ENCODE measurements at regions not wholly inside any gene's neighbourhood (a gene's known extent, or its start where the extent isn't known, plus 50 kb on each side); places are given as distances from the start of the nearest gene placed in this dataset.
"Not testable (repeated sequence)": the region's sequence is repeated elsewhere in the genome, so short reads cannot be mapped to it uniquely, and the experiment has no call there.

DNA sequence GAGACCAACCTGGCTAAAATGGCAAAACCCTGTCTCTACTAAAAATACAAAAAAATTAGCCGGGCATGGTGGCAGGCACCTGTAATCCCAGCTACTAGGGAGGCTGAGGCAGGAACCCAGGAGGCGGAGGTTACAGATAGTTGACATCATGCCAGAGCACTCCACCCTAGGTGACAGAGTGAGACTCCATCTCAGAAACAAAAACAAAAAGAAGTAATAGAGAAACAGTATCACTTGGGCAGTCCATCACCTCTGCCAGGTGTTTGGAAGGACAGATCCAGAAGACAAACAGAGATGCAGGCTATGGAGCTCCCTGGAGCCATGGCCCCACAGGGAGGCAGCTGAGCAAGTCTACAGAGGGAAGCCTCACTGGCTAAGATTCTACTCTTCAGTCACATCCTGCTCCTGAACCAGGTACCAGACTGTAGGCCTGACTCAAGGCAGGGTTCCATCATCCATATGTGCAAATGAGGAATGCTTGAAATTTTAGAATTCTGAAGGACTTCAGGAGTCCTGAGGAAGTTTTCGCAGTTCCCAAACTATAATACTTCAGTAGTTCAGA, 81.4 kb upstream of the CPEB2 start:
- H2BK5ac ChIP-seq (ENCODE audit: insufficient read length, low read length) = no peak overlapping the region
- H3K4ac ChIP-seq (ENCODE audit: low read depth, low read length) = no peak overlapping the region
- H3K9ac ChIP-seq (ENCODE audit: extremely low read depth, insufficient read length, low read length) = no peak overlapping the region
- Mint-ChIP-seq H3K9me3 (no peaks in the 10 kb centered on the region), H3K36me3 (ENCODE audit: insufficient read depth in 1 of 3, low read depth in 3 of 3) (no peaks in the 10 kb centered on the region), H3K27me3 (ENCODE audit: low read depth) (no peaks in the 10 kb centered on the region), H3K27ac (peak overlapping the region in 1 of 3 experiments; percentile 27; a peak in 1 of 7 replicates), H3K4me1 (no peaks in the 10 kb centered on the region), H3K4me3 (no peak overlapping the region)
- H4K5ac ChIP-seq (ENCODE audit: insufficient read length, low read depth, low read length) = no peak overlapping the region
- no peaks in the 10 kb centered on the region for H3K27me3 ChIP-seq (ENCODE audit: insufficient read depth, low read length)
- no peak overlapping the region for H2BK12ac ChIP-seq (ENCODE audit: insufficient read length, low read depth, low read length)
- H3K23me2 ChIP-seq (ENCODE audit: insufficient read length, low read depth, low read length, poor library complexity, severe bottlenecking) = no peaks in the 10 kb centered on the region
- no peak overlapping the region for H3K23ac ChIP-seq (ENCODE audit: insufficient read length, low read depth, low read length)
- no peaks in the 10 kb centered on the region for H3K79me2 ChIP-seq (ENCODE audit: insufficient read depth, low read length)
- H4K8ac ChIP-seq (replicated peaks; ENCODE audit: insufficient read length, low read depth, low read length) = no peak overlapping the region
- H3K18ac ChIP-seq (ENCODE audit: insufficient read length, low read depth, low read length) = no peak overlapping the region
- no peak overlapping the region for H2BK20ac ChIP-seq (ENCODE audit: low read depth, low read length, poor library complexity, severe bottlenecking)
- no peak overlapping the region for H3K56ac ChIP-seq (ENCODE audit: insufficient read length, low read depth, low read length)
- TF ChIP-seq CTCF (conservative IDR thresholded peaks at IDR 0.05) = no peak
- H4K20me1 ChIP-seq (ENCODE audit: control insufficient read depth, insufficient read depth, insufficient read length) = no peaks in the 10 kb centered on the region
- H3K4me1 ChIP-seq (ENCODE audit: insufficient read depth, low read length) = no peaks in the 10 kb centered on the region
- no peaks in the 10 kb centered on the region for H3K9me3 ChIP-seq (ENCODE audit: control insufficient read depth, low read depth, low read length)
- no peak overlapping the region for H4K91ac ChIP-seq (ENCODE audit: insufficient read length, low read depth, low read length)
- DNase-seq = no peak
- no peak overlapping the region for H2BK120ac ChIP-seq (ENCODE audit: low read depth, low read length, poor library complexity, severe bottlenecking)
- H3T11ph ChIP-seq (ENCODE audit: low read length) = no peak overlapping the region
- no peak overlapping the region for H2BK15ac ChIP-seq (ENCODE audit: low read depth, low read length)
- no peak overlapping the region for H3K27ac ChIP-seq (ENCODE audit: insufficient read length, low read depth, low read length)
- no peak overlapping the region for H2AK5ac ChIP-seq (ENCODE audit: insufficient read length, low read length)
- no peak overlapping the region for H3K4me2 ChIP-seq (ENCODE audit: insufficient read depth, insufficient read length, low read length)
- H2AFZ ChIP-seq (ENCODE audit: low read length) = no peak overlapping the region
- H3K79me1 ChIP-seq (ENCODE audit: insufficient read depth, low read depth, low read length, poor library complexity, severe bottlenecking) = no peaks in the 10 kb centered on the region
- no CpG with 5 or more reads among the region's 3 CpGs for WGBS (ENCODE audit: extremely low coverage, insufficient read length, low lambda C conversion rate)
- no peak overlapping the region for H3K14ac ChIP-seq (ENCODE audit: insufficient read depth, low read length)

DNA sequence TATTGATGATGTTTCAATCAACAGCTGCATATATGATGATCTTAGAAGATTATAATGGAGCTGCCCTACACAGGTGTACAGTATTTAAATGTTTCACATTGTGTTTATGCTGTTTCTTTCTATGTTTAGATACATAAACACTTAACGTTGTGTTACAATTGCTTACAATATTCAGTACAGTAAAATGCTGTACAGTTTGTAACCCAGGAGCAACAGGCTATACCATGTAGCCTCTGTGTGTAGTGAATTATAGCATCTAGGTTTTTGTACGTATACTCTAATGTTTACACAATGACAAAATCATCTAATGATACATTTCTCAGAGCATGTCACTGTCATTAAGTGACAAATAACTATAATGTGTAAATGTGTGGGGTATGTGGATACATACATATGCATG, 80.5 kb upstream of the CPEB2 start:
- H4K5ac ChIP-seq (ENCODE audit: insufficient read length, low read depth, low read length); H3K23me2 ChIP-seq (ENCODE audit: insufficient read length, low read depth, low read length, poor library complexity, severe bottlenecking); H3K9me3 Mint-ChIP-seq; H4K20me1 ChIP-seq (ENCODE audit: control insufficient read depth, insufficient read depth, insufficient read length); H3T11ph ChIP-seq (ENCODE audit: low read length); H2BK15ac ChIP-seq (ENCODE audit: low read depth, low read length); H3K9me3 ChIP-seq (ENCODE audit: control insufficient read depth, low read depth, low read length); H3K4ac ChIP-seq (ENCODE audit: low read depth, low read length); H3K79me1 ChIP-seq (ENCODE audit: insufficient read depth, low read depth, low read length, poor library complexity, severe bottlenecking); H3K79me2 ChIP-seq (ENCODE audit: insufficient read depth, low read length); H3K18ac ChIP-seq (ENCODE audit: insufficient read length, low read depth, low read length); H3K27me3 ChIP-seq (ENCODE audit: insufficient read depth, low read length); H3K27ac ChIP-seq (ENCODE audit: insufficient read length, low read depth, low read length); DNase-seq; H3K27ac Mint-ChIP-seq; H2BK12ac ChIP-seq (ENCODE audit: insufficient read length, low read depth, low read length); H2BK120ac ChIP-seq (ENCODE audit: low read depth, low read length, poor library complexity, severe bottlenecking); H3K23ac ChIP-seq (ENCODE audit: insufficient read length, low read depth, low read length); H3K4me2 ChIP-seq (ENCODE audit: insufficient read depth, insufficient read length, low read length); H2BK5ac ChIP-seq (ENCODE audit: insufficient read length, low read length); H3K4me1 Mint-ChIP-seq; H2AK5ac ChIP-seq (ENCODE audit: insufficient read length, low read length); H4K91ac ChIP-seq (ENCODE audit: insufficient read length, low read depth, low read length); H3K4me1 ChIP-seq (ENCODE audit: insufficient read depth, low read length); H3K14ac ChIP-seq (ENCODE audit: insufficient read depth, low read length); H4K8ac ChIP-seq (replicated peaks; ENCODE audit: insufficient read length, low read depth, low read length); H3K27me3 Mint-ChIP-seq (ENCODE audit: low read depth); H3K9ac ChIP-seq (ENCODE audit: extremely low read depth, insufficient read length, low read length); H3K56ac ChIP-seq (ENCODE audit: insufficient read length, low read depth, low read length); H2BK20ac ChIP-seq (ENCODE audit: low read depth, low read length, poor library complexity, severe bottlenecking); H2AFZ ChIP-seq (ENCODE audit: low read length); H3K36me3 Mint-ChIP-seq (ENCODE audit: insufficient read depth in 1 of 3, low read depth in 3 of 3); H3K4me3 Mint-ChIP-seq: not testable (repeated sequence)
- no CpG with 5 or more reads among the region's 2 CpGs for WGBS (ENCODE audit: extremely low coverage, insufficient read length, low lambda C conversion rate)

All from H9 (cell line).